MM.1S (cell line): ENCODE measurements at regions not wholly inside any gene's neighbourhood (a gene's known extent, or its start where the extent isn't known, plus 50 kb on each side); places are given as distances from the start of the nearest gene placed in this dataset.
"Not testable (repeated sequence)": the region's sequence is repeated elsewhere in the genome, so short reads cannot be mapped to it uniquely, and the experiment has no call there.

ENCODE experiments used
- DNase-seq: peaks from one replicate; pipeline ENCODE4 v3.0.0-alpha.2; 2015
- H2AFZ ChIP-seq: fragments of 300-600 bp; sonication (generic); 2 replicates; pipeline ENCODE4 v1.6.0; 2016; ENCODE audit warnings: antibody characterized with exemption, low read length
- H3F3A ChIP-seq: fragments of 300-600 bp; sonication (generic); 2 replicates; pipeline ENCODE4 v1.6.1; 2016; ENCODE audit warnings: mild to moderate bottlenecking, antibody characterized with exemption, low read length, moderate library complexity, mixed read lengths; ENCODE audit not compliant: insufficient read depth
- H3K27ac ChIP-seq: fragments of 300-600 bp; sonication (generic); 2 replicates; pipeline ENCODE4 v1.5.1; 2016; ENCODE audit warnings: mild to moderate bottlenecking, low read length
- H3K27me3 ChIP-seq: fragments of 300-600 bp; sonication (generic); replicated peaks from 2 replicates; pipeline ENCODE4 v1.6.0; 2016; ENCODE audit warnings: low read length; ENCODE audit not compliant: insufficient read depth
- H3K36me3 ChIP-seq: fragments of 300-600 bp; sonication (generic); replicated peaks from 2 replicates; pipeline ENCODE4 v1.6.1; 2016; ENCODE audit warnings: mild to moderate bottlenecking, low read length, mixed read lengths; ENCODE audit not compliant: insufficient read depth
- H3K4me1 ChIP-seq: fragments of 300-600 bp; sonication (generic); 2 replicates; pipeline ENCODE4 v1.6.1; 2016; ENCODE audit warnings: low read length, mixed read lengths
- H3K4me2 ChIP-seq: fragments of 300-600 bp; sonication (generic); 2 replicates; pipeline ENCODE4 v1.6.0; 2016; ENCODE audit warnings: low read depth, low read length
- H3K4me3 ChIP-seq: fragments of 300-600 bp; sonication (generic); 2 replicates; pipeline ENCODE4 v1.5.1; 2016; ENCODE audit warnings: low read length, mixed read lengths
- H3K79me2 ChIP-seq: fragments of 300-600 bp; sonication (generic); 2 replicates; pipeline ENCODE4 v1.6.1; 2016; ENCODE audit warnings: mixed run types, low read length, mixed read lengths
- H3K9ac ChIP-seq: fragments of 300-600 bp; sonication (generic); 2 replicates; pipeline ENCODE4 v1.6.1; 2016; ENCODE audit warnings: low read length, mixed read lengths
- H3K9me2 ChIP-seq: fragments of 300-600 bp; sonication (generic); replicated peaks from 2 replicates; pipeline ENCODE4 v1.6.1; 2016; ENCODE audit warnings: mild to moderate bottlenecking, low read length, mixed read lengths; ENCODE audit not compliant: insufficient read depth
- H3K9me3 ChIP-seq: fragments of 300-600 bp; sonication (generic); replicated peaks from 2 replicates; pipeline ENCODE4 v1.6.1; 2016; ENCODE audit warnings: mild to moderate bottlenecking, low read length, mixed read lengths; ENCODE audit not compliant: insufficient read depth
- H4K20me1 ChIP-seq: fragments of 300-600 bp; sonication (generic); 2 replicates; pipeline ENCODE4 v1.6.1; 2016; ENCODE audit warnings: mild to moderate bottlenecking, low read length, moderate library complexity, mixed read lengths; ENCODE audit not compliant: insufficient read depth
- EZH2 ChIP-seq: fragments of 300-600 bp; sonication (generic); optimal IDR thresholded peaks from 2 replicates; pipeline ENCODE3; 2017; ENCODE audit warnings: low read depth, mild to moderate bottlenecking, antibody characterized with exemption, low read length, mixed read lengths
- EZH2phosphoT487 ChIP-seq: fragments of 300-600 bp; sonication (generic); IDR thresholded peaks from 2 replicates; pipeline ENCODE4 v1.6.1; 2018; ENCODE audit warnings: antibody characterized with exemption, low read length
- TF ChIP-seq, protein P1 (sequence below): fragments of 300-600 bp; sonication (generic); IDR thresholded peaks from 2 replicates; pipeline ENCODE4 v1.5.1; 2016; ENCODE audit warnings: antibody characterized with exemption, low read length, mixed read lengths

DNA sequence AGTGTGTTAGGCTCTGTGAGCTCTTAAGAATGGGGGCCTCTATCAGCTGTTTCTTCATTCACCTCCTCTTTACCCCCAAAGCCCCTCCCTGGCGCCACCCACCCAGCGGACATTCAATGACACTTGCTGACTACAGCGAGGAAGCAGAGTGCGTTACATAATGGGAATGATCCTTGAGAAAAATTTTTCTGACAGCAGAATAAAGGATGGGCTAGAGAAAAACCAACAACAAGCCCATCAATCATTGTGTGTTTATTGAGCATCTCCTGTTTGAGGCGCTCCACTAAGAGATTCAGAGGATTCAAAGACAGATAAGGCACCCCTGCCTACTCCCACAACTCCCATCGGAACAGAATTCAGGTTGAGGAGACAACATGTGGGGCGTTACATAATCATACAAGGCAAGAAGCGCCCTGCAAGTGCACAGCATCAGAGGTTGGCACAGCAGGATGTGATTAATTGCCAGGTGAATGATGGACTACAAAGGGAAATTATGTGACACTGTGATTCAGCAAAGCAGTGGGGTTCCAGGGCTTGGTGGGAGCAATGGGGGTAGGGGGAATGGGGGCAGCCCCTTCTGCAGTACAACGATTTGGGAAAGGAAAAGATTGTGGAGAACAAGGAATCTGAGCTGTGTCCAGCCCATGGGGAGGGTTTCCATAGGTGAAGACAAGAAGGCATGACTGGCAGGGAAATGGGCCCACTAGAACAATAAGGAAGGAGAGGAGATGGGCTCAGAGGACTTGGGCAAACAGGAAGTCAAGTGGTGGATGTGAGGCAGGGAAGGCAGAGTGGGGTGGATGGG is 141.3 kb upstream of the ATP2B2 start:
- Histone ChIP-seq H3K9ac (no peak overlapping the region), H4K20me1 (no peaks in the 10 kb centered on the region), H3K9me3 (no peaks in the 10 kb centered on the region), H2AFZ (no peak overlapping the region), H3K79me2 (no peaks in the 10 kb centered on the region), H3K27me3 (peaks cover 40% of the 10 kb centered on the region), H3K4me2 (no peak overlapping the region), H3K36me3 (no peaks in the 10 kb centered on the region), H3F3A (no peaks in the 10 kb centered on the region), H3K4me1 (no peaks in the 10 kb centered on the region), H3K4me3 (no peak overlapping the region), H3K27ac (no peak overlapping the region), H3K9me2 (no peaks in the 10 kb centered on the region)
- TF ChIP-seq EZH2, result no peak
- TF ChIP-seq, protein P1, sequence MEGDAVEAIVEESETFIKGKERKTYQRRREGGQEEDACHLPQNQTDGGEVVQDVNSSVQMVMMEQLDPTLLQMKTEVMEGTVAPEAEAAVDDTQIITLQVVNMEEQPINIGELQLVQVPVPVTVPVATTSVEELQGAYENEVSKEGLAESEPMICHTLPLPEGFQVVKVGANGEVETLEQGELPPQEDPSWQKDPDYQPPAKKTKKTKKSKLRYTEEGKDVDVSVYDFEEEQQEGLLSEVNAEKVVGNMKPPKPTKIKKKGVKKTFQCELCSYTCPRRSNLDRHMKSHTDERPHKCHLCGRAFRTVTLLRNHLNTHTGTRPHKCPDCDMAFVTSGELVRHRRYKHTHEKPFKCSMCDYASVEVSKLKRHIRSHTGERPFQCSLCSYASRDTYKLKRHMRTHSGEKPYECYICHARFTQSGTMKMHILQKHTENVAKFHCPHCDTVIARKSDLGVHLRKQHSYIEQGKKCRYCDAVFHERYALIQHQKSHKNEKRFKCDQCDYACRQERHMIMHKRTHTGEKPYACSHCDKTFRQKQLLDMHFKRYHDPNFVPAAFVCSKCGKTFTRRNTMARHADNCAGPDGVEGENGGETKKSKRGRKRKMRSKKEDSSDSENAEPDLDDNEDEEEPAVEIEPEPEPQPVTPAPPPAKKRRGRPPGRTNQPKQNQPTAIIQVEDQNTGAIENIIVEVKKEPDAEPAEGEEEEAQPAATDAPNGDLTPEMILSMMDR, result no peak
- no peak for TF ChIP-seq EZH2phosphoT487
- DNase-seq, result no peak

DNA sequence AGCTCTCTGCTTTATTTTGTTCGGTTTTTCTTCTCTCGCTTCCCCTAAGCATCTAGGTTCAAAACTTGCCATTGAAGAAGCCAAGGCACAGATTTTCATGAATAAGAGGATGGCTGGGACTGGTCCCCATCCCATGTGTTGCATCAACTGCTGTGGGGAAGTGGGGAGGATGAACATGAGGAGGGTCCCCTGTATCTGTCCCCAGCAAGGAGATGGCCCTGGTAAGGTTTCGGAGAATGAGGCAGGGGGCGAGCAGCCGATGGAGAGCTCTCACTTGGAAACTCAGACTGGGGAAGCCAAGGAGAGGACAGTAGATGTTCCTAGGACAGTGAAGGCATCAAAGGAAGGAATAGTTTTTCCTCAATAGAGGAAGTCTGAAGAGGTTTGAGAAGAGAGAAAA is 142.0 kb upstream of the ATP2B2 start:
- Histone ChIP-seq H3K36me3 (no peaks in the 10 kb centered on the region), H2AFZ (no peak overlapping the region), H3K9ac (no peak overlapping the region), H3K4me2 (no peak overlapping the region), H3K79me2 (no peaks in the 10 kb centered on the region), H3K27ac (no peak overlapping the region), H4K20me1 (no peaks in the 10 kb centered on the region), H3K27me3 (peaks cover 40% of the 10 kb centered on the region), H3K9me2 (no peaks in the 10 kb centered on the region), H3K4me3 (no peak overlapping the region), H3F3A (no peaks in the 10 kb centered on the region), H3K9me3 (no peaks in the 10 kb centered on the region), H3K4me1 (no peaks in the 10 kb centered on the region)
- no peak for DNase-seq
- TF ChIP-seq, protein P1, result no peak
- TF ChIP-seq EZH2 (no peak), EZH2phosphoT487 (no peak)

DNA sequence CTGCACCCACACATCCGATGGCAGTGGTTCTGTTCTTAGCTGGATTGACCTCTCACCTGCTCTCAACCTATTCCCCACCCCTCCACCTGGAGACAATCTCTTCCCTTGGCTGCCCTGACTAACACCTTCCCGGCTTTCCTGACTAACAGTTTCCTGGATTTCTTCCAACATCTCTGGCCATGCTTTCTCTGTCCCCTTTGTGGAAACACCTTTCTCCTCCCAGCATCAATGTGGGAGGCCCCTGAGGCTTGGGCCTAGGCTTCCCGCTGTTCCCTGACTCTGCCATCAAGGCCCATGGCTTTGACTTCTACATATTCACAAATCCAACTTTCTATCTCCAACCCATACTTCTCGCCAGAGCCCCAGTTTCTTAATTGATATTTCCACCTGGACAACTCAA is 142.8 kb upstream of the ATP2B2 start:
- Histone ChIP-seq H3K79me2 (no peaks in the 10 kb centered on the region), H3K9me2 (no peaks in the 10 kb centered on the region), H3K9me3 (no peaks in the 10 kb centered on the region), H4K20me1 (no peaks in the 10 kb centered on the region), H3K36me3 (no peaks in the 10 kb centered on the region), H2AFZ (no peak overlapping the region), H3K4me1 (no peaks in the 10 kb centered on the region), H3F3A (no peaks in the 10 kb centered on the region), H3K27me3 (peaks cover 34% of the 10 kb centered on the region), H3K27ac (no peak overlapping the region), H3K4me3 (no peak overlapping the region), H3K4me2 (no peak overlapping the region), H3K9ac (no peak overlapping the region)
- TF ChIP-seq, protein P1, result no peak
- TF ChIP-seq EZH2 (no peak), EZH2phosphoT487 (no peak)
- no peak for DNase-seq

DNA sequence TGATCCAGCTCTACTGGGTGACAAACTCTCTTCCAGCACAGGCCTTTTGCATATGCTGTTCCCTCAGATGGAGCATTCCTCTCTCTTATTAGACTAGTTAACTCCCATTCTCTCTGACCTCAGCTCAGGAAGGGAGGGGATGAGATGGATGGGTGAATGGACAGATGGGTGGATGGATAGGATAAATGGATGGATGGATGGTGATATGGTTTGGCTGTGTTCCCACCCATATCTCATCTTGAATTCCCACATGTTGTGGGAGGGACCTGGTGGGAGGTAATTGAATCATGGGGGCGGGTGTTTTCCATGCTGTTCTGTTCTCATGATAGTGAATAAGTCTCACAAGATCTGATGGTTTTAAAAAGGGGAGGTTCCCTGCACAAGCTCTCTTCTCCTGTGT is 144.1 kb upstream of the ATP2B2 start:
- not testable (repeated sequence) for H4K20me1 ChIP-seq, H3K27ac ChIP-seq, H2AFZ ChIP-seq, H3F3A ChIP-seq, H3K79me2 ChIP-seq, DNase-seq, H3K9me2 ChIP-seq, H3K4me1 ChIP-seq, H3K9me3 ChIP-seq, H3K4me3 ChIP-seq, H3K9ac ChIP-seq, H3K4me2 ChIP-seq, H3K36me3 ChIP-seq
- peaks cover 24% of the 10 kb centered on the region for H3K27me3 ChIP-seq
